Choroid plexus epithelial cell (primary cell): ENCODE measurements at regions not wholly inside any gene's neighbourhood (a gene's known extent, or its start where the extent isn't known, plus 50 kb on each side); places are given as distances from the start of the nearest gene placed in this dataset.

ENCODE experiments used
- DNase-seq: peaks from one replicate; pipeline ENCODE4 v3.0.0-alpha.2; 2010; ENCODE audit warnings: low read depth
- H3K4me3 ChIP-seq: 2 replicates; pipeline ENCODE4 v1.5.1; 2011; ENCODE audit warnings: low read depth, mild to moderate bottlenecking, control low read depth, low read length, moderate library complexity
- TF ChIP-seq, protein P1 (sequence below): conservative IDR thresholded peaks from 2 replicates; pipeline ENCODE4 v1.5.1; 2011; ENCODE audit warnings: low read depth, mild to moderate bottlenecking, control low read depth, inconsistent platforms, low read length, moderate library complexity

DNA sequence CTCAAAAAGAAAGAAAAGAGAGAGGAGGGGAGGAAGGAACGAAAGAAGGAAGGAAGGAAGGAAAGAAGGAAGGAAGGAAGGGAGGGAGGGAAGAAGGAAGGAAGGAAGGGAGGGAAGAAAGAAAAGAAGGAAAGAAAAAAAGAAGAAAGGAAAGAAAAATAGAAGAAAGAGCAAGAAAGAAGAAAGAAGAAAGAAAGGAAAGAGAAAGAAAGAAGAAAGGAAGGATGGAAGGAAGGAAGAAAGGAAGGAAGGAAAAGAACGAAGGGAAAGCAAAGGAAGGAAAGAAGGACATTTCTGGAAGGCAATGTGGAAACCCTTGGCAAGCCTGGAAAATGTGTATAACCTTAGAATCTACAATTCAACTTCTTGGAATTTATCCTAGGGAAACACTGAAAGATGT, 150.4 kb upstream of the LHX1 start:
- no peak overlapping the region for H3K4me3 ChIP-seq
- no peak for DNase-seq
- TF ChIP-seq, protein P1, sequence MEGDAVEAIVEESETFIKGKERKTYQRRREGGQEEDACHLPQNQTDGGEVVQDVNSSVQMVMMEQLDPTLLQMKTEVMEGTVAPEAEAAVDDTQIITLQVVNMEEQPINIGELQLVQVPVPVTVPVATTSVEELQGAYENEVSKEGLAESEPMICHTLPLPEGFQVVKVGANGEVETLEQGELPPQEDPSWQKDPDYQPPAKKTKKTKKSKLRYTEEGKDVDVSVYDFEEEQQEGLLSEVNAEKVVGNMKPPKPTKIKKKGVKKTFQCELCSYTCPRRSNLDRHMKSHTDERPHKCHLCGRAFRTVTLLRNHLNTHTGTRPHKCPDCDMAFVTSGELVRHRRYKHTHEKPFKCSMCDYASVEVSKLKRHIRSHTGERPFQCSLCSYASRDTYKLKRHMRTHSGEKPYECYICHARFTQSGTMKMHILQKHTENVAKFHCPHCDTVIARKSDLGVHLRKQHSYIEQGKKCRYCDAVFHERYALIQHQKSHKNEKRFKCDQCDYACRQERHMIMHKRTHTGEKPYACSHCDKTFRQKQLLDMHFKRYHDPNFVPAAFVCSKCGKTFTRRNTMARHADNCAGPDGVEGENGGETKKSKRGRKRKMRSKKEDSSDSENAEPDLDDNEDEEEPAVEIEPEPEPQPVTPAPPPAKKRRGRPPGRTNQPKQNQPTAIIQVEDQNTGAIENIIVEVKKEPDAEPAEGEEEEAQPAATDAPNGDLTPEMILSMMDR, result no peak

DNA sequence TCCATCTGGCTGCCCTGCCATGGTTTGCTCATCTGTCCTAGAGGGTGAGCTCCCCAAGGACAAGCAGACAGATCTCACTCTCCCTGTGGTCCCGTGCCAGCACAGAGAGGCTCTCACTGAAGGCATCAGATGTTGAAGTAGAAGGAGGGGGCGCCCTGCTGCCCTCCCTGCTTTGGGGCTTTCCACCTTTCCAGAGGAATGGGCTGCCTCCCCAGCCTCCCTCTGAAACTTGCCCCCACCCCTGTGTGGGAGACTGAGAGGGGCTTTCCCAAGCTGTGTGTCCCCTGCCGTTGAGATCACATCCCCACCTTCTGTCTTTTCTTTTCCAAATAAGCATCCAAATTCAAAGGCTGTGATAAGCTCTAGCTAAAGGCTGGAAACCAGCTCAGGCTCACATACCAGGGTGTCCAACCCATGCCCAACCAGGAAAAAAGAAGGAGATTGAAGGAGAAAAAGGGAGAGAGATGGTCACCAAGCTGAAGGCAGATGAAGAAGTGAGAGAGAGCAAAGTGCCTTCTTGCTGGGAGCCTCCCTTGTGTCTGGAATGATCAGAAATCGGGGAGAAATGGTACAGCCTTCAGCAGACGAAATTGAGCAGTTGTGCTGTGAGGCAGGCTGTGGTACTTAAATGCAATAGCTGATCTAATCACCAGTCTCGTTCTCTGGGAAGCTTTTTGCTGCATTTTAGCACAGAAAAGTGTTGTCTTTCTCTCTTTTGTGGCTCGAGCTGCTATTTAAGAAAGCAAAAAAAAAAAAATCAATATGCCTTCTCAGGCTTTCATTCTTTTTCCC, 145.9 kb upstream of the LHX1 start:
- no peak overlapping the region for H3K4me3 ChIP-seq
- TF ChIP-seq, protein P1, result no peak
- no peak for DNase-seq

- no peak overlapping the region for H3K4me3 ChIP-seq
- TF ChIP-seq, protein P1, result no peak
- no peak for DNase-seq
Observed at GRCh38 chr17:36791942-36792475, 145.3 kb upstream of the LHX1 start.

- TF ChIP-seq, protein P1, result no peak
- no peak for DNase-seq
Observed at GRCh38 chr17:36792849-36793248, 144.4 kb upstream of the LHX1 start.

GRCh38 chr17:36793976-36794375, 143.3 kb upstream of the LHX1 start:
- no peak for DNase-seq
- TF ChIP-seq, protein P1, result no peak
- no peak overlapping the region for H3K4me3 ChIP-seq

More at GRCh38 chr17:36792849-36793248, 144.4 kb upstream of the LHX1 start:
- no peak overlapping the region for H3K4me3 ChIP-seq

GRCh38 chr17:36807496-36808179, 129.6 kb upstream of the LHX1 start:
- H3K4me3 ChIP-seq, result no peak overlapping the region
- TF ChIP-seq, protein P1, result no peak
- no peak for DNase-seq
